HCT116 (cell line): ENCODE measurements at regions not wholly inside any gene's neighbourhood (a gene's known extent, or its start where the extent isn't known, plus 50 kb on each side); places are given as distances from the start of the nearest gene placed in this dataset.

Experiments
- ATAC-seq: fragments of 200-7000 bp; cut with Tn5 transposase; 2 replicates; pipeline ENCODE4 v1.9.1; 2020; ENCODE audit warnings: mild to moderate bottlenecking, moderate library complexity
- BruUV-seq: library from RNA; stranded (reverse); fragments of 400-500 nt; replicated peaks from 2 replicates; lab custom pipeline; 2021; lab: Mats Ljungman, UMichigan
- CTCF ChIA-PET: fragments of 300-600 bp; sonication (Branson Sonifier 250); formaldehyde crosslinking; loops from one replicate; lab custom pipeline; 2021; ENCODE audit warnings: antibody characterized with exemption; lab: Charles Lee
- POLR2A ChIA-PET: fragments of 300-600, 350-600 bp; sonication (Branson Sonifier 250); formaldehyde crosslinking; loops from one replicate; lab custom pipeline; 2021; ENCODE audit warnings: antibody characterized with exemption; lab: Charles Lee
- RAD21 ChIA-PET, 2 experiments: fragments of 300-600 bp; sonication (Branson Sonifier 250); formaldehyde crosslinking; loops; one replicate each; lab custom pipeline; 2023; ENCODE audit warnings: low total read pairs in 2 of 2; ENCODE audit not compliant: uncharacterized antibody in 2 of 2, unreplicated experiment in 2 of 2, low non-redundant PET in 1 of 2; lab: Charles Lee
- DNase-seq: peaks from one replicate; pipeline ENCODE4 v3.0.0-alpha.2; 2010; ENCODE audit warnings: low read depth, low spot score
- H2AFZ ChIP-seq: fragments of 200-600 bp; shearing (Covaris generic), sonication (generic); 2 replicates; pipeline ENCODE4 v1.6.1; 2017; ENCODE audit warnings: low read depth, mixed run types, mixed read lengths, antibody characterized with exemption, low read length; ENCODE audit not compliant: poor library complexity, severe bottlenecking
- H3K27ac ChIP-seq: 2 replicates; pipeline ENCODE4 v1.5.1; 2012; ENCODE audit warnings: low read depth, low read length
- H3K27me3 ChIP-seq: fragments of 200-600 bp; sonication (generic); 2 replicates; pipeline ENCODE4 v1.6.1; 2016; ENCODE audit warnings: mixed run types, low read length, mixed read lengths; ENCODE audit not compliant: insufficient read depth
- H3K36me3 ChIP-seq, 2 experiments: fragments of 200-500 bp in 1 of 2; fragments of 200-600 bp in 1 of 2; sonication (Bioruptor generic) in 1 of 2; sonication (generic) in 1 of 2; 2 replicates each; pipeline versions ENCODE4 v1.5.1 to v1.6.1; 2014 to 2016; ENCODE audit warnings: low read length in 2 of 2, inconsistent platforms in 1 of 2, mixed read lengths in 1 of 2, mixed run types in 1 of 2; ENCODE audit not compliant: insufficient read depth in 2 of 2, control insufficient read depth in 1 of 2
- H3K4me1 ChIP-seq, 2 experiments: fragments of 200-600 bp in 1 of 2; sonication (generic) in 1 of 2; 2 replicates each; pipeline versions ENCODE4 v1.5.1 to v1.6.1; 2012 to 2017; ENCODE audit warnings: low read length in 2 of 2, inconsistent platforms in 1 of 2, mild to moderate bottlenecking in 1 of 2, mixed read lengths in 1 of 2, mixed run types in 1 of 2, moderate library complexity in 1 of 2; ENCODE audit not compliant: insufficient read depth in 2 of 2, control insufficient read depth in 1 of 2
- H3K4me2 ChIP-seq: fragments of 200-600 bp; sonication (generic); 2 replicates; pipeline ENCODE4 v1.6.1; 2017; ENCODE audit warnings: mixed run types, low read length, mixed read lengths
- H3K4me3 ChIP-seq, 2 experiments: fragments of 200-600 bp in 1 of 2; sonication (generic) in 1 of 2; replicated peaks in 1 of 2; 2 replicates each; pipeline ENCODE4 v1.5.1; 2011 to 2016; ENCODE audit warnings: low read length in 2 of 2, control low read depth in 1 of 2, low read depth in 1 of 2, mild to moderate bottlenecking in 1 of 2, mixed read lengths in 1 of 2, mixed run types in 1 of 2
- H3K79me2 ChIP-seq: fragments of 200-600 bp; sonication (generic); 2 replicates; pipeline ENCODE4 v1.6.1; 2017; ENCODE audit warnings: mild to moderate bottlenecking, mixed run types, low read length, moderate library complexity, mixed read lengths; ENCODE audit not compliant: insufficient read depth
- H3K9ac ChIP-seq: fragments of 200-600 bp; sonication (generic); 2 replicates; pipeline ENCODE4 v1.6.1; 2016; ENCODE audit warnings: low read length, mixed read lengths
- H3K9me2 ChIP-seq: fragments of 200-600 bp; sonication (generic), shearing (Covaris generic); 2 replicates; pipeline ENCODE4 v1.6.1; 2017; ENCODE audit warnings: mixed run types, mild to moderate bottlenecking, moderate library complexity; ENCODE audit not compliant: insufficient read depth
- H3K9me3 ChIP-seq, 2 experiments: fragments of 200-500 bp in 1 of 2; fragments of 200-600 bp in 1 of 2; sonication (Bioruptor generic) in 1 of 2; sonication (generic) in 1 of 2; 2 replicates each; pipeline ENCODE4 v1.6.1; 2014 to 2017; ENCODE audit warnings: low read length in 2 of 2, mixed read lengths in 2 of 2, inconsistent platforms in 1 of 2, low read depth in 1 of 2, mild to moderate bottlenecking in 1 of 2, mixed run types in 1 of 2, moderate library complexity in 1 of 2; ENCODE audit not compliant: control insufficient read depth in 1 of 2, insufficient read depth in 1 of 2
- H4K20me1 ChIP-seq: fragments of 200-600 bp; sonication (generic), shearing (Covaris generic); 2 replicates; pipeline ENCODE4 v1.6.1; 2017; ENCODE audit warnings: mixed run types, mild to moderate bottlenecking, moderate library complexity; ENCODE audit not compliant: insufficient read depth
- CBX3 ChIP-seq: IDR thresholded peaks from 2 replicates; pipeline ENCODE4 v1.6.1; 2012; ENCODE audit warnings: low read depth
- CEBPB ChIP-seq: IDR thresholded peaks from 2 replicates; pipeline ENCODE4 v1.6.1; 2012; ENCODE audit warnings: low read depth
- JUND ChIP-seq: IDR thresholded peaks from 2 replicates; pipeline ENCODE4 v1.6.1; 2012
- POLR2AphosphoS5 ChIP-seq: IDR thresholded peaks from 2 replicates; pipeline ENCODE4 v1.6.1; 2011; ENCODE audit warnings: mild to moderate bottlenecking, low read depth, low read length, moderate library complexity
- REST ChIP-seq: IDR thresholded peaks from 2 replicates; pipeline ENCODE4 v1.6.1; 2012; ENCODE audit warnings: low read depth
- SP1 ChIP-seq: IDR thresholded peaks from 2 replicates; pipeline ENCODE4 v1.6.1; 2012; ENCODE audit warnings: low read depth
- intact Hi-C: fragments of 100-400 bp; cut with micrococcal nuclease; formaldehyde crosslinking; loops from 2 replicates; pipeline ENCODE4 v1.10.0; 2022

- TF ChIP-seq REST, result no peak
- TF ChIP-seq POLR2AphosphoS5, result no peak
- TF ChIP-seq JUND, result no peak
Observed at GRCh38 chr3:72660270-72661114, 187.8 kb downstream of the SHQ1 start (continued).

- no peak overlapping the region for H3K9ac ChIP-seq
- no TSS peak for BruUV-seq
- no peaks in the 10 kb centered on the region for H3K9me2 ChIP-seq
- DNase-seq (no peak), ATAC-seq (no peak)
- H3K79me2 ChIP-seq, result no peaks in the 10 kb centered on the region
- no peak overlapping the region for H3K4me3 ChIP-seq
- ChIA-PET RAD21 (no interaction called here), POLR2A (no interaction called here), CTCF (no interaction called here)
- H2AFZ ChIP-seq, result no peak overlapping the region
- intact Hi-C loops, result loop anchor here (10.0 kb wide), 1 partner anchor 205 kb away; no protein-coding TSS in a partner anchor
- H3K9me3 ChIP-seq, result no peaks in the 10 kb centered on the region
- peaks cover 5% of the 10 kb centered on the region; the same call in 1 of the 2 replicates for H3K27me3 ChIP-seq
- no peaks in the 10 kb centered on the region for H3K36me3 ChIP-seq
- H3K4me1 ChIP-seq, result peaks cover 27 to 31% of the 10 kb centered on the region in 2 experiments
- H3K27ac ChIP-seq, result no peak overlapping the region
- H4K20me1 ChIP-seq, result no peaks in the 10 kb centered on the region
- H3K4me2 ChIP-seq, result no peak overlapping the region
- TF ChIP-seq CEBPB, result no peak
- TF ChIP-seq POLR2AphosphoS5, result no peak
- no peak for TF ChIP-seq SP1
- TF ChIP-seq CBX3, result no peak
Observed at GRCh38 chr3:72659596-72659995, 188.6 kb downstream of the SHQ1 start.
